Stimulated activated CD8-positive, alpha-beta memory T cell treated with anti-CD3 and anti-CD28 coated beads, Interleukin-4, amount 100 ng/mL, for 48 hours (primary cell): ENCODE measurements at regions not wholly inside any gene's neighbourhood (a gene's known extent, or its start where the extent isn't known, plus 50 kb on each side); places are given as distances from the start of the nearest gene placed in this dataset.

Source experiments
- DNase-seq: peaks from one replicate; pipeline ENCODE4 v3.0.0-alpha.2; 2020

DNA sequence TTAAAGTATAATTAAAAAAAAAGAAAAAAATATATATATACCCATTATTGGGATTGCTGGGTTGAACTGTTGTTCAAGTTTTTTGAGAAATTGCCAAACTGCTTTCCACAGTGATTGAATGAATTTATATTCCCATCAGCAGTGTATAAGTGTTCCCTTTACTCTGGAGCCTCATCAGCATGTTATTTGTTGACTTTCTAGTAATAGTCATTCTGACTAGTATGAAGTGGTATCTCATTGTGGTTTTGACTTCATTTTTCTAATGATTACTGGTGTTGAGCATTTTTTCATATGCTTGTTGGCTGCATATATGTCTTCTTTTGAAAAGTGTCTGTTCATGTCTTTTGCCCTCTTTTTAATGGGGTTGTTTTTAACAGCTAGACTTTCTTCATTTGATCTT lies 1260.8 kb upstream of the GJE1 start:
- no peak for DNase-seq

DNA sequence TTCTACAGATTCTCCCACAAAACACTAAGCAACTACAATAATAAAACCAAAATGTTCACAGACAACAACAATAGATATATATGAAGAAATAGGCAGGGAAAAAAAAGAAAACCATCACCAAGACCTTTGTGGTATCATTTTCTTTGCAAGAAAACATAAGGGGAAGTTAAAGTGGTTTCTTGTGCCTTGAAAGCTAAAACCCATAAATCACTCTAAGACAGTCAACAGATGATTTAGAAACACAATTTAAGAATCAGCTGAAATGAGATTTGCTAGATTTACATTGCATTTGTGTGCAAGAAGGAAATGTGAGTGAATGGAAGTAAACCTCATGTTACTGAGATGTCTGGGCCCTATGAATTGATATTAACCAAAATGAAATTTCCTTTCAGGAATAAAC lies 1265.4 kb upstream of the GJE1 start:
- DNase-seq = no peak

DNA sequence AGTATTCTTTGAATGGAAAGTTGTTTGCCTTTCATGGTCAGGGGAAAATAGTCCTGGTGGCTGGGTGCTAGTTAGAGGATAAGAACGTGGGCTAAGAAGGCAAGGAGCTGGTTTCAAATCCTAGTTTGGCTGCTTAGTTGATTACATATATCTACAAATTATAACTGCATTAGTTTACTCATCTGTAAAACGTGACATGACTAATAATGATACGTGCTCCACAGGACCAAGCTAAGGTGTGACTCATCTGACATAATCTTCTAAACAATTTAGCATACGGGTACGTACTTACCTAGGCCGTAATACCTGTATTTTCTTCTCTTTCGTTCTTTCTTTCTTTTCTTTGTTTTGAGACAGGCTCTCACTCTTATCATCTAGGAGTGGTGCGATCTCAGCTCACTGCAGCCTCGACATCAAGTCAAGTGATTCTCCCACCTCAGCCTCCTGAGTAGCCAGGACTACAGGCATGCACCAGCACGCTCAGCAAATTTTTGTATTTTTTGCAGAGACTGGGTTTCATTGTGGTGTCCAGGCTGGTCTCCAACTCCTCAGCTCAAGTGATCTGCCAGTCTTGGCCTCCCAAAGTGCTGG lies 1274.2 kb upstream of the GJE1 start:
- DNase-seq = no peak

- DNase-seq = no peak
Observed at GRCh38 chr6:140857739-140858380, 1274.9 kb upstream of the GJE1 start.

- no peak for DNase-seq
Observed at GRCh38 chr6:140855520-140855919, 1277.2 kb upstream of the GJE1 start.

DNA sequence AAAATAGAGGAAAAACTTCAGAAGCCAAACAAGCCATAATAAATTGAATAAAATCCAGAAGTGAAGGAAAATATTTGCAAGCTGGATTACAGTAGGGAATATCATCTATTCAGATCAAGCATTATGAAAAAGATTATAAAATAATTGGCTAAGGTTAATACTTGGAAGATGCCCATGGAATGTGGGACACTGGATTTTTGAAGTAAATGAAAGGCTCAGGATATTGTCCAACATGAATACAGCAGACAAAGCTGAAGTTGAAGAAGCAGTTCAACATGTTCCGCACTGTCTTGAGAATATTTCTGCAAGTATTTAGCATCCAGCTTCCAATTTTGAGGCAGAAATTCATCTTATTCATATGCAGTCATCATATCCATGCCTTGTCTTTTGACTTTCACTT lies 1278.4 kb upstream of the GJE1 start:
- no peak for DNase-seq

- DNase-seq = no peak
Observed at GRCh38 chr6:140850438-140850837, 1282.3 kb upstream of the GJE1 start.

- DNase-seq = no peak
Observed at GRCh38 chr6:140849456-140849855, 1283.3 kb upstream of the GJE1 start.

DNA sequence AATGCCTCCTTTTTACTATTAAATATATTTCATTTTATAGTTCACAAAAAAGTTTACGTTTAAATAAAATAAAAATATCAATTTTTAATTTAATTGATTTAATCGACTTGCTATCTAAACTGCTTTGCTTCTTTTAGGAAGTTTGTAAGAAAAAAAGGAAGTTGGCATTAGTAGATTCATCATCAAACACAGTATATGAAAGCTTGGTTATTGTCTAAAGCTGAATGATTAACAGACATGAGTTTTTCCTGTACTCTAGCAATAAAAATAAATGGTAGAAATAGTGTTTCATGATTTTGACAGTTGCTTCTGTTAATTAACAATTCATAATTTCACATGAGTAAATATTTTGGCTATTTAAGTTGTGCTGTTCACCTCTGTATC lies 1285.5 kb upstream of the GJE1 start:
- DNase-seq = no peak

DNA sequence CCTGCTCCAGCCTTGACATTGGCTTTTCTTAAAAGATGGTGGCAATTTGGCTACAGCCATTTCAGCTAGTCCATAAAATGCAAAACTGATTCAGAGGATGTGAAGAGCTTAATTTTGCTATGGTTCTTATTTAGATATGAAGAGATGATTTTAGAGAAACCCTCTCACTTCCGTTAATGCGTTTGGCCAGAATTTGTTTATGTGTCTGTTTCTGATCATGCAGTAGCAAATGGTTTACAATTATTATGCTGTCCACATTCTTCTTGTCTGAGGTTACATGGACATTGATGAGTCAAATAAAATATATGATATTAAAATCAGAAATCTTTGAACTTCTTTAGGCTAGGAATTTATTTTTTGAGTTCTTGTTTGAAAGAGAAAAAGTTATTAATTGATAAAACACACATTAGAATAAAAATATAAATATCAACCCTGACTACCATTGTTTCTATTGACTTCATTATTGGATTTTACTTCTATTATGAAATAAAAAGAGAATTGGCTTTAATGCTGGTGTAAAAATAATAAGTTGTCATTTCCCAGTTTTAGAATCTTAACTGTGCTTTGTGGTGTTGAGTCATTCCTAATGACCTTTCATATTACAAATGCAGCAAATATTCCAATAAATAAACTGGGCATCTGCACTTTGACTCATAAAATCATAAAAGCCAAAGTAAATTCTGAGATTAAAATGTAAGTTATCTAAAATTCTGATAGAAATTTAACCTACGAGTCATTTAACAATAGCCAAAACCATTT lies 1286.0 kb upstream of the GJE1 start:
- no peak for DNase-seq

GRCh38 chr6:140845701-140846100 lies 1287.0 kb upstream of the GJE1 start:
- DNase-seq = no peak

DNA sequence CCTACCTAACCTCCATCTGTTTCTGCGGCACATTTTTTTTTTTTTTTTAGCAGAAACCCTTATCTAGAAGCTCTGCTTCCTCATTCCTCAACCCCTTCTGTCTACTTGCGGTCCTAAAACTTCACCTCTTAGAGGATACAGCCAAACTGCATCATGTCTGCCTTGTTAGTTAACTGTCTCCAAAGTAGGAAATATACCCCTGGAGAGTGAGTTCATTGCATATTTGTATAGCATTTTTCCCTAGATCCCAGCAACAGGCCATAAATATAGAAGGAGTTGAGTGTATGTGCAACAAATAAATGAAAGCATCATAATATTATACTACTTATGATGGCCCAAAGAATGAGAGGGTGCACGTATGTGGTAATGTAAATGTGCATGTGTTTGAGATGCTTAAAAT lies 1288.6 kb upstream of the GJE1 start:
- DNase-seq = no peak

DNA sequence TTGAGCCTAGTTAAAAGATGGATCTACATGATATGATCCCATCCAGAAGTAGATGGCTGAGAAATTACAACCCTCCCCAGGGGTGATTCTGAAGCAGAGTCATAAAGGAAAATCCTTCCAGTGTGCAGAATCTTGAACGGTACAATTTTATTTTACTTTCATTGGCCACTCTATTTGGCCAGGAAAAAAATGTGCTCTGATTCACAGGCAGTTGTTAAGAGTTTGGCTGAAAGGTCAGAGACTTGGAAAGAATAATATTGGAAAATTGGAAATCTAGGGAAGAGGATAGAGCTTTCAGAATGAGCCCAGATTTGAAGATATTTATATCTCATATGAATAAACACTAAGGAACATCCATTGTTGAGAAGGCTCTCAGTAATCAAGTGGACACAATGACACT lies 1299.3 kb upstream of the GJE1 start:
- no peak for DNase-seq

GRCh38 chr6:140830666-140831065 lies 1302.1 kb upstream of the GJE1 start:
- DNase-seq = no peak

DNA sequence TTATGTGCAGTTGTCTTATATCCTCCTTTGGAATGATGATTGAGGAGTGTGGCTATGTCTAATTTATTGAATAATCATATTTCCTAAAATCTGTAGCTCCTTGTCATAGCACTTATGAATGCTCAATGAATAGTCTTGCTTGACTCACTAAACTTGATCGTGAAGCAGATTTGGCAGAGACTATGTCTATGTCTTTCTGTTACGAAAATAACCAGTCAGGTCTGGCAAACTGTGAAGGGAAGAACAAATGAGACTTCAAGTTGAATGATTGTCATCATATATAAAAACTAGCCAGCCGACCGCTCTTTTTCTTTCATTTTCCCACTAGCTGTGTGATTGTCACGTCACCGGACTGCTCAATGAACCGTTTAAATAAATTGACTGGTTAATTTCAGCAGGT lies 1303.9 kb upstream of the GJE1 start:
- no peak for DNase-seq

DNA sequence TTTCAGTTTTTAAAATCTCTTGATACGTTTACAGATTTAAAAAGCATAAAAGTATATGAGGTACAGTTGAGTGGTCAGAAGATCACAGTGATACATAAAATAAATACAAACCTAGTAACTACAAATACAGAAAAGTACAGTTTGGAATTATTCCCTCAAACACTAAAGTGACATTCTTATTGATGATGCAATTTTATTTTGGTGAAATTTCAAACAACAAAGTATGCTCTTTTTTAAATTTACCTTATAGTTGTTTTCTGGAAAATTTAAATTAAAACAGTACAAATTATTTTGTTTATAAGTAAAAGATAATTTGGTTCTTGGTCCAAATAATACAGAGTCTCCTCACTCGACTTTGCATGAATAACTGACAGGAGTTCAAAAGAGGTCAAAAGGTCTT lies 1305.1 kb upstream of the GJE1 start:
- no peak for DNase-seq

- DNase-seq = no peak
Observed at GRCh38 chr6:140825731-140826130, 1307.0 kb upstream of the GJE1 start.

DNA sequence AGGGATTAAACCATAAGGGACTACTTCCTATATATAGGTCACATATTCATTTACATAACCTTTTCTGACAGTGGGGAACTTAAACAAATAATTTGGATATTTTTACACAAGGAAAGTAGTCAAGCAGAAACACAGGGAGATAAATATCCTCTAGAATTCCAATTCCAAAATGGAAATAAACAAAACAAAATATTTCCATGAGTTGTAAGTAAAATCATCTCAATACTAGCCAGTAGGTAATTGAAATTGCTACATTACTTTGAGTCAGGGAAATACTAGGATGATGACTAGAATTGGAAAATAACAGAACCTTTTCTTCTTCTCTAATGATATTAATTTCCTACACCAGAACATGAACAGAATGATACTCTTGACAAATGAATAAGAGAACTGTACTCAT lies 1308.1 kb upstream of the GJE1 start:
- no peak for DNase-seq

- DNase-seq = no peak
Observed at GRCh38 chr6:140821196-140821595, 1311.5 kb upstream of the GJE1 start.

GRCh38 chr6:140817176-140817575 lies 1315.5 kb upstream of the GJE1 start:
- no peak for DNase-seq

GRCh38 chr6:140816681-140817080 lies 1316.0 kb upstream of the GJE1 start:
- DNase-seq = no peak

DNA sequence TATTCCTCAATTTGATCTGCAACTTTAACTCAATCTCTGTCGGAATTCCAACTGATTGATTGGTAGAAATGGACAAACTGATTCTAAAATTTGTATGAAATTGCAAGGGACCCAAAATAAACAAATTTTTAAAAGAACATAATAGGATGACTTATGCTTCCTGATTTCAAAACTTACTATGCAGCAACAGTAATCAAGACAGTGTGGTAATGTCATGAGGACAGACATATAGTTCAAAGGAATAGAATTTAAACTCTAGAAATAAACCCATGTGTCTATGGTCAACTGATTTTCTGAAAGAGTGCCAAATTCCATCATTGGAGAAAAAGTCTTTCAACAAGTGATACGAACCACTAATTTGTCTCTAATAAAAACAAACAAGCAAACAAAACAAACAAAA lies 1320.1 kb upstream of the GJE1 start:
- no peak for DNase-seq

DNA sequence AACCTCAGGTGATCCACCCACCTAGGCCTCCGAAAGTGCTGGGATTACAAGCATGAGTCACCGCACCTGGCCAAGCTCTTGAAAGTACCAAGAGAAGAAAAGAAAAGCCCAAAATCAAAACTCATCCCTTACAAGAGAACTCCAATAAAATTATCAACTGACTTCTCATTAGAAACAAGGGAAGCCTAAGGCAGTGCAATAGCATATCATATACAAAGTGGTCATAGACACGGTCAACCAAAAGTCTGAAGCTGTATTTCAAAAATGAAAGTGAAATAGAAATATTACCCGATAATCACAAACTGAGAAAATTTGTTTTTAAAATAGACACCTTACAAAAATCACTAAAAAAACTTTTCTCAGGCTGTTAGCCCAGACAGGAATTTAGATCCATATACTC lies 1321.1 kb upstream of the GJE1 start:
- DNase-seq = no peak

- no peak for DNase-seq
Observed at GRCh38 chr6:140809694-140810101, 1323.0 kb upstream of the GJE1 start.

DNA sequence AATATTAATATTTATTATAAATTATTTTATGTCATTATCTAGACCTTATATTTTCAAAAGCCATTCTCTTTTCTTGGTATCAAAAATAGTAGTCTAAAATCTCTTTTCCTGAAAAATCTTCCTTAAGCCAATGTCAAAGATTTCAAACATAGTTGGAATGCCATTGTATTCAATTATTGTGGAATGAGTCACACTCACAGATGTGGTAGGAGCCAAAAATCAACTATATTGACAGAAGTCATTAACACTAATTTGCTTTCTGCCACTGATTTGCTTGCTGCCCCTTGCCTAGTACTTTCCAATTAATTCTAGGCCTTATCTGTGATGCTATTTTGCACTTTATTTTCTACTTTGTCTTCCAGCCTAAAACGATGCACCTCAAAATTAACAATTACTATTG lies 1326.3 kb upstream of the GJE1 start:
- no peak for DNase-seq
